Ovary (tissue), 3 donors: ENCODE measurements at regions not wholly inside any gene's neighbourhood (a gene's known extent, or its start where the extent isn't known, plus 50 kb on each side); places are given as distances from the start of the nearest gene placed in this dataset.

Source experiments
- EP300 ChIP-seq: sonication (generic); formaldehyde crosslinking; IDR thresholded peaks from one replicate; pipeline ENCODE4 v1.6.1; 2017; ENCODE audit warnings: antibody characterized with exemption
- TF ChIP-seq, protein P1 (sequence below), 3 donors: fragments of 450-650 bp in 2 of 3; fragments of 200-600 bp in 1 of 3; IDR thresholded peaks; one replicate each; pipeline versions ENCODE4 v1.5.1 to v1.8.0; 2016 to 2022; ENCODE audit warnings: antibody characterized with exemption in 3 of 3, mild to moderate bottlenecking in 1 of 3
- donor health status: DM: no; HTN: no; CAD: no.

DNA sequence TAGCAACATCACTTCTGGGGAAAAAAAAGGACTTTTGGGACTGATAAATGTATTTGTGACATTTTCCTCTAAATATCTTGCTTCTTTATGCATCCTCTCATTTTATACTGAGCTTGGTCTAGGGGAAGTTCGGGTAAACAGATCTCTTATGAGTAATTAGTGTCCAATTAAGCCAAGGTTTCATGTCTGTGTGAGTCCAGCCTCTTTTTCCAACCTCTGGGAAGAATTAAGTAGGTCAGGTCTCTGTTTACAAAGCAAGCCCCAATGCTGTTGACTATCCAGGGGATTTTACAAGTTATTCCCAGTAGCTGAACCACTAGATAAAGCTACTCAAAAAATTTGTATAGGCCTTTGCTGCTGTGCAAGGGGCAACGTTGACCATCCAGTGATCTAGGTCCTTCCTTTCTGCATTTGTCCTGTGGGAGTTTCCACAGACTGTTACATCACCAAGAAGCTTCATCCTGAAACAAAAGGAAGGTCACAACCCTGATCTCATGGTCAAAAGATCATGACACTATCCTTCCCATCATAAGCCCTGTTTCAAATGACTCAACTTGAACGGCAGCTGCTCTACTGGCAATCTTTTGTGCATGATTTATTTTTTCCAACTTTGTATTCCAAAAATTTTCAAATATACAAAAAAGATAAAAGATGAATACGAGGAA lies 74.3 kb downstream of the ETS2 start:
- no peak for TF ChIP-seq EP300
- TF ChIP-seq, protein P1, sequence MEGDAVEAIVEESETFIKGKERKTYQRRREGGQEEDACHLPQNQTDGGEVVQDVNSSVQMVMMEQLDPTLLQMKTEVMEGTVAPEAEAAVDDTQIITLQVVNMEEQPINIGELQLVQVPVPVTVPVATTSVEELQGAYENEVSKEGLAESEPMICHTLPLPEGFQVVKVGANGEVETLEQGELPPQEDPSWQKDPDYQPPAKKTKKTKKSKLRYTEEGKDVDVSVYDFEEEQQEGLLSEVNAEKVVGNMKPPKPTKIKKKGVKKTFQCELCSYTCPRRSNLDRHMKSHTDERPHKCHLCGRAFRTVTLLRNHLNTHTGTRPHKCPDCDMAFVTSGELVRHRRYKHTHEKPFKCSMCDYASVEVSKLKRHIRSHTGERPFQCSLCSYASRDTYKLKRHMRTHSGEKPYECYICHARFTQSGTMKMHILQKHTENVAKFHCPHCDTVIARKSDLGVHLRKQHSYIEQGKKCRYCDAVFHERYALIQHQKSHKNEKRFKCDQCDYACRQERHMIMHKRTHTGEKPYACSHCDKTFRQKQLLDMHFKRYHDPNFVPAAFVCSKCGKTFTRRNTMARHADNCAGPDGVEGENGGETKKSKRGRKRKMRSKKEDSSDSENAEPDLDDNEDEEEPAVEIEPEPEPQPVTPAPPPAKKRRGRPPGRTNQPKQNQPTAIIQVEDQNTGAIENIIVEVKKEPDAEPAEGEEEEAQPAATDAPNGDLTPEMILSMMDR (IDR thresholded peaks at IDR 0.05), result no peak
